SK-N-MC (cell line): ENCODE measurements at regions not wholly inside any gene's neighbourhood (a gene's known extent, or its start where the extent isn't known, plus 50 kb on each side); places are given as distances from the start of the nearest gene placed in this dataset.

Experiments
- EZH2 ChIP-seq: fragments of 200-600 bp; sonication (generic); IDR thresholded peaks from one replicate; pipeline ENCODE4 v1.6.1; 2017; ENCODE audit warnings: antibody characterized with exemption
- FOXP2 ChIP-seq: optimal IDR thresholded peaks from 2 replicates; pipeline ENCODE3; 2011; ENCODE audit warnings: mild to moderate bottlenecking, moderate library complexity; ENCODE audit not compliant: insufficient read depth; ENCODE audit errors: extremely low read length, control extremely low read depth
- POLR2AphosphoS5 ChIP-seq: IDR thresholded peaks from 2 replicates; pipeline ENCODE4 v1.6.1; 2012; ENCODE audit warnings: mild to moderate bottlenecking, low read depth, low read length, borderline replicate concordance

- no peak for TF ChIP-seq EZH2
- TF ChIP-seq POLR2AphosphoS5 = no peak
- no peak for TF ChIP-seq FOXP2
Measured at GRCh38 chr5:6261668-6262067, 116.7 kb downstream of the MED10 start.
